ENCODE measurements at regions not wholly inside any gene's neighbourhood (a gene's known extent, or its start where the extent isn't known, plus 50 kb on each side); places are given as distances from the start of the nearest gene placed in this dataset.

- Histone ChIP-seq H3K4me2 (ENCODE audit: insufficient read depth, insufficient read length, low read length) (no peak overlapping the region), H3K4me1 (ENCODE audit: insufficient read depth, low read length) (no peaks in the 10 kb centered on the region), H2BK5ac (ENCODE audit: insufficient read length, low read length) (no peak overlapping the region), H3K23ac (ENCODE audit: insufficient read length, low read depth, low read length) (no peak overlapping the region), H3K9ac (ENCODE audit: extremely low read depth, insufficient read length, low read length) (no peak overlapping the region), H3K14ac (ENCODE audit: insufficient read depth, low read length) (no peak overlapping the region), H4K20me1 (ENCODE audit: control insufficient read depth, insufficient read depth, insufficient read length) (no peaks in the 10 kb centered on the region), H2BK20ac (ENCODE audit: low read depth, low read length, poor library complexity, severe bottlenecking) (no peak overlapping the region), H3K9me3 (ENCODE audit: control insufficient read depth, low read depth, low read length) (no peaks in the 10 kb centered on the region), H3K18ac (ENCODE audit: insufficient read length, low read depth, low read length) (no peak overlapping the region), H2BK120ac (ENCODE audit: low read depth, low read length, poor library complexity, severe bottlenecking) (no peak overlapping the region), H3K4ac (ENCODE audit: low read depth, low read length) (no peak overlapping the region), H2BK15ac (ENCODE audit: low read depth, low read length) (no peak overlapping the region), H2AFZ (ENCODE audit: low read length) (no peak overlapping the region), H4K91ac (ENCODE audit: insufficient read length, low read depth, low read length) (no peak overlapping the region), H3K56ac (ENCODE audit: insufficient read length, low read depth, low read length) (no peak overlapping the region), H4K5ac (ENCODE audit: insufficient read length, low read depth, low read length) (no peak overlapping the region), H3K23me2 (ENCODE audit: insufficient read length, low read depth, low read length, poor library complexity, severe bottlenecking) (no peaks in the 10 kb centered on the region), H3K79me1 (ENCODE audit: insufficient read depth, low read depth, low read length, poor library complexity, severe bottlenecking) (no peaks in the 10 kb centered on the region), H2AK5ac (ENCODE audit: insufficient read length, low read length) (no peak overlapping the region), H3K27me3 (ENCODE audit: insufficient read depth, low read length) (no peaks in the 10 kb centered on the region), H3K27ac (ENCODE audit: insufficient read length, low read depth, low read length) (no peak overlapping the region), H3K79me2 (ENCODE audit: insufficient read depth, low read length) (no peaks in the 10 kb centered on the region), H2BK12ac (ENCODE audit: insufficient read length, low read depth, low read length) (no peak overlapping the region), H3T11ph (ENCODE audit: low read length) (no peak overlapping the region), H4K8ac (replicated peaks; ENCODE audit: insufficient read length, low read depth, low read length) (no peak overlapping the region)
- H3K4me1 Mint-ChIP-seq: no peaks in the 10 kb centered on the region
- H3K4me3 Mint-ChIP-seq: no peak overlapping the region
- H3K9me3 Mint-ChIP-seq: no peaks in the 10 kb centered on the region
- H3K27me3 Mint-ChIP-seq (ENCODE audit: low read depth): no peaks in the 10 kb centered on the region
- WGBS (ENCODE audit: extremely low coverage, insufficient read length, low lambda C conversion rate): no CpG with 5 or more reads among the region's 2 CpGs
- DNase-seq: no peak
- no peak overlapping the region for H3K27ac Mint-ChIP-seq
- no peaks in the 10 kb centered on the region for H3K36me3 Mint-ChIP-seq (ENCODE audit: insufficient read depth in 1 of 3, low read depth in 3 of 3)
- no peak for TF ChIP-seq CTCF (conservative IDR thresholded peaks at IDR 0.05)
These were observed 61.3 kb upstream of the GIMD1 start for GRCh38 chr4:106429885-106430284.

Data from H9 (cell line).